ENCODE measurements at regions not wholly inside any gene's neighbourhood (a gene's known extent, or its start where the extent isn't known, plus 50 kb on each side); places are given as distances from the start of the nearest gene placed in this dataset.

DNA sequence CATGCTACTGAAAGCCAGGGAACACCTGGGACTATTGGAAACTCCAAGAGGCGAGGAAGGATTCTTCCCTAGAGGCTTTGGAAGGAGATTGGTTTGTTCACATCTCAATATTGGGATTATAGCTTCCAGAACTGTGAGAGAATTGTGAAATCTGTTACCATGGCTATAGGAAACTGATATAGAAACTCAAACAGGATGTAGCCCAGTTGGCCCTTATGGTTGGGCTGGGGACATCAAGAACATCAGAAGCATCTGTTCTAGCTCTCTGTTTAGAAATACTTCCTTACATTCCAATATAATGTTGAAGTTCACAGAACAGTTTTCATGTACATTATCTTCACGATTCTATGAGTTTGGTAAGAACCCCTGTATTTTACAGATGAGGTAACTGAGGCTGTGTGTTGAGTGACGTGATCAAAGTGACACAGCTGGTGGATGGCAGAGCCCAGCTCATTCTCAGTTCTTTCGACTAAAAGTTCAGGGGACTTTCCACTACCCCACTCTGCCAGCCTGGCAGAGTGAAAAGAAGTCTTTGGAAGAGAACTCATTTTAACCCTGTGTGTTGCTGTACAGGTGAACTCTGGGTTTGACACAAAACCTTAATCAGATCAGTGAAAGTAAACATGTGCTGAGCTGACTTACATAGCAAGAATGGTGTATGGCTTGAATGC lies 183.0 kb downstream of the GBA3 start:
- TF ChIP-seq, protein P1, sequence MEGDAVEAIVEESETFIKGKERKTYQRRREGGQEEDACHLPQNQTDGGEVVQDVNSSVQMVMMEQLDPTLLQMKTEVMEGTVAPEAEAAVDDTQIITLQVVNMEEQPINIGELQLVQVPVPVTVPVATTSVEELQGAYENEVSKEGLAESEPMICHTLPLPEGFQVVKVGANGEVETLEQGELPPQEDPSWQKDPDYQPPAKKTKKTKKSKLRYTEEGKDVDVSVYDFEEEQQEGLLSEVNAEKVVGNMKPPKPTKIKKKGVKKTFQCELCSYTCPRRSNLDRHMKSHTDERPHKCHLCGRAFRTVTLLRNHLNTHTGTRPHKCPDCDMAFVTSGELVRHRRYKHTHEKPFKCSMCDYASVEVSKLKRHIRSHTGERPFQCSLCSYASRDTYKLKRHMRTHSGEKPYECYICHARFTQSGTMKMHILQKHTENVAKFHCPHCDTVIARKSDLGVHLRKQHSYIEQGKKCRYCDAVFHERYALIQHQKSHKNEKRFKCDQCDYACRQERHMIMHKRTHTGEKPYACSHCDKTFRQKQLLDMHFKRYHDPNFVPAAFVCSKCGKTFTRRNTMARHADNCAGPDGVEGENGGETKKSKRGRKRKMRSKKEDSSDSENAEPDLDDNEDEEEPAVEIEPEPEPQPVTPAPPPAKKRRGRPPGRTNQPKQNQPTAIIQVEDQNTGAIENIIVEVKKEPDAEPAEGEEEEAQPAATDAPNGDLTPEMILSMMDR (IDR thresholded peaks at IDR 0.05) = no peak
- no peak for TF ChIP-seq POLR2A (IDR thresholded peaks at IDR 0.05)
